HPDE6-E6E7 (cell line): ENCODE measurements at regions not wholly inside any gene's neighbourhood (a gene's known extent, or its start where the extent isn't known, plus 50 kb on each side); places are given as distances from the start of the nearest gene placed in this dataset.

Experiments used
- DNase-seq: peaks from one replicate; pipeline ENCODE4 v3.0.0; 2011; ENCODE audit warnings: missing footprints; ENCODE audit errors: extremely low spot score

- no peak for DNase-seq
These were observed 100.2 kb downstream of the CYRIA start for GRCh38 chr2:16565481-16565880.

GRCh38 chr2:16561676-16562075 is 104.0 kb downstream of the CYRIA start:
- DNase-seq: no peak

GRCh38 chr2:16561251-16561650 is 104.4 kb downstream of the CYRIA start:
- no peak for DNase-seq

GRCh38 chr2:16559278-16560067 is 106.2 kb downstream of the CYRIA start:
- DNase-seq: no peak

GRCh38 chr2:16554060-16554583 is 111.5 kb downstream of the CYRIA start:
- no peak for DNase-seq

- peak; percentile 14 for DNase-seq
These were observed 112.4 kb downstream of the CYRIA start for GRCh38 chr2:16553226-16553625.

GRCh38 chr2:16552202-16552601 is 113.4 kb downstream of the CYRIA start:
- DNase-seq: no peak

GRCh38 chr2:16548036-16548435 is 117.6 kb downstream of the CYRIA start:
- no peak for DNase-seq

GRCh38 chr2:16546128-16546754 is 119.4 kb downstream of the CYRIA start:
- DNase-seq: peak; percentile 12

- DNase-seq: no peak
These were observed 126.9 kb downstream of the CYRIA start for GRCh38 chr2:16538707-16539106.

- peak; percentile 46 for DNase-seq
These were observed 128.3 kb downstream of the CYRIA start for GRCh38 chr2:16537347-16537746.

GRCh38 chr2:16526193-16526592 is 139.4 kb downstream of the CYRIA start:
- DNase-seq: no peak

GRCh38 chr2:16525265-16525887 is 140.3 kb downstream of the CYRIA start:
- DNase-seq: no peak

- DNase-seq: no peak
These were observed 141.9 kb downstream of the CYRIA start for GRCh38 chr2:16523711-16524110.

- no peak for DNase-seq
These were observed 143.4 kb downstream of the CYRIA start for GRCh38 chr2:16522031-16522831.

- no peak for DNase-seq
These were observed 144.7 kb downstream of the CYRIA start for GRCh38 chr2:16520891-16521290.

- no peak for DNase-seq
These were observed 149.9 kb downstream of the CYRIA start for GRCh38 chr2:16515696-16516095.

GRCh38 chr2:16513626-16514025 is 152.0 kb downstream of the CYRIA start:
- peak; percentile 25 for DNase-seq

GRCh38 chr2:16511041-16511440 is 154.6 kb downstream of the CYRIA start:
- no peak for DNase-seq

- no peak for DNase-seq
These were observed 156.6 kb downstream of the CYRIA start for GRCh38 chr2:16509042-16509441.

- no peak for DNase-seq
These were observed 157.2 kb downstream of the CYRIA start for GRCh38 chr2:16508490-16508851.
